GM21390 (cell line): ENCODE measurements at regions not wholly inside any gene's neighbourhood (a gene's known extent, or its start where the extent isn't known, plus 50 kb on each side); places are given as distances from the start of the nearest gene placed in this dataset.
"Not testable (repeated sequence)": the region's sequence is repeated elsewhere in the genome, so short reads cannot be mapped to it uniquely, and the experiment has no call there.

Source experiments
- ATAC-seq: cut with Tn5 transposase; IDR thresholded peaks from one replicate; pipeline ENCODE4 v1.9.1; 2021; ENCODE audit not compliant: unreplicated experiment

DNA sequence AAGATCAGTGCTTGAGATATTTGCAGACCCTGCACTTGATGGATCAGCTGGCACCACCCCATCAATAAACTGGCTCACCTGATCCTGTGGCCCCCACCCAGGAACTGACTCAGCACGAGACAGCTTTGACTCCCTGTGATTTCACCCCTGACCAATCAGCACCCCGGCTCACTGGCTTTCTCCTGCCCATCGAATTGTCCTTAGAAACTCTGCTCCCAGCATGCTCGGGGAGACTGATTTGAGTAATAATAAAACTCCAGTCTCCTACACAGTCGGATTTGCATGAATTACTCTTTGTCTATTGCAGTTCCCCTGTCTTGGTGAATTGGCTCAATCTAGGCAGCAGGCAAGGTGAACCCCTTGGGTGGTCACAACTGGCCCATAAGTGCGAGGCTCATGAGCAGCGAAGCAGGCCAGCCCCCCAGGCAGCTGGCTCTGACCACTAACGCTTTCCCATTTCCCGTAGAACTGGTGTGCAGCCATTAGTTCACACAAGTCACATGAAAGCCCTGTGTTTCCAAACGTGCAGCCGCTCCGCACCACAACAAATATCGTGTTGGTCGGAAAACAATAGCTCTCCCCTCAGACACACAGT, 79.6 kb downstream of the RSPH3 start:
- ATAC-seq = no peak

DNA sequence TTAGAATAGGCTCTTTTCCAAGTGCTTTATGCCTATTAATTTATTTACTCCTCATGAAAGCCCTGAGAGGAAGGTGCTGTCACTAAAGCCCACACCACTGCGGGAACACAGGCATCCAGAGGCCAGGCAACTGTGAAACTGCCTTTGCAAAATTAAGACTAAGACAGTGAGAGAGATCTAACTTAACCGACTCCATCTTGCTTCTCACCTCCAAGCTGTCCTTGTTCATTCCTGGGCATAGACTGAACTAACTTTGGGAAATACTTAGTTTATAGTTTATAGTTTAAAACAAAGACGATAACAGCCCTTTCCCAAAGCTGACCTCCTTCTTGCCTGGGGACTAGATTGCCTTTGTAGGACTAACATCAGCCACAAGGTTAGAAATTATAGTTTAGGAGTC, 80.1 kb downstream of the RSPH3 start:
- ATAC-seq = no peak

DNA sequence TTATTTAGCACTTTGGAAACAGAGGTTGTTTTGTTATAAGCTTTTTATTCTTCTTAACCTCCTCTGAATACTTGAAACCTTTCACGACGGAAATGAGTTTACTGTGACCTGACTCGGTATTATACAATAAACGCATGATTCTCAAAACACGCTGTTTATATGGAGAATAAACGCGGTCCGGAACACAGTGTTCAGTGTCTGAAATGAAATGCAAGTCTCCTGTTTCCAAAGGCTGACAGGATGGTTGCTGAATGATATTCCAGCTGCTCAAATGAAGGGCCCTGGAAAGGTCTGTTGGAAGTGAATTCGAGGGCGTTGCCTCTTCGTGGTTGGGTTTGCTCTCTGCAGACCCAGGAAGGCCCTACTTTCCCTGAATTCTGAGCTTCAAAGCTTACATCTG, 83.4 kb downstream of the RSPH3 start:
- ATAC-seq = no peak

DNA sequence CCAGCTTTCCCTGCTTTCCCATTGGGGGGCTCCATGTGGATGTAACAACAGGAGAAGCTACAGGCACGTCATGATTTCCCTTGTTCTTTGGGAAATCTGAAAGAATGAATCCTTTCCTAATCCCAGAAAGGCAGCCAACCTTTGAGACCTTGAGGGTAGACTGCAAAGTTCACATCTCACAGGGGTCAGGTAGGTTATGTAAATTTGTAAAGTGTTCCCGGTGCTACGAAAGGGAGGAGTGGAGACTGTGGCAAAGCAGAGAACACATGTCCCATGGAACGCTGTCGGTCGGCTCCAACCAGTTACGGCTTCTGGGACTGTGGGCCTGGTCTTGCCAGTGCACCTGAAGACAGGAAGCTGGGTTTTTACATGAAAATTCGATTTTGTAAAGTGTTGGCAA, 85.1 kb downstream of the RSPH3 start:
- no peak for ATAC-seq

DNA sequence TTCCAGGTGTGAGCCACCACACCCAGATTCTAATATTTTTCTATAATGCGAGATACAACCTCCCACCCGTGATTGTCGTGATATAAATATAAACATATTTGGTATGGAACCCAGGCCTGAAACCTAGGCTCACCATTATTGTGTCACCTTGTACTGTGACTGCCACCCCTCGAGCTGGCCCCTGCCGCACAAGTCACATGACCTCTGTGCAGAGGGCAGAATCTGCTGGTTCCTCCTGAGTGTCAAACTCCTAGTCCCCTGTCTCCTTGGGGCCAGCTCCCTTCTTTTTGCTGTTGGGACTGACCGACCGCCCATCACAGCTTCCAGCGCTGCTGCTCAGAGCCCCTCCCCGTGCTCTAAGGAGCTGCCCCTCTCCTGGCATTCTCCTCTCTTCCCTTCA, 86.4 kb downstream of the RSPH3 start:
- no peak for ATAC-seq

- ATAC-seq = no peak
These were observed 87.3 kb downstream of the RSPH3 start for GRCh38 chr6:158912655-158913054.

DNA sequence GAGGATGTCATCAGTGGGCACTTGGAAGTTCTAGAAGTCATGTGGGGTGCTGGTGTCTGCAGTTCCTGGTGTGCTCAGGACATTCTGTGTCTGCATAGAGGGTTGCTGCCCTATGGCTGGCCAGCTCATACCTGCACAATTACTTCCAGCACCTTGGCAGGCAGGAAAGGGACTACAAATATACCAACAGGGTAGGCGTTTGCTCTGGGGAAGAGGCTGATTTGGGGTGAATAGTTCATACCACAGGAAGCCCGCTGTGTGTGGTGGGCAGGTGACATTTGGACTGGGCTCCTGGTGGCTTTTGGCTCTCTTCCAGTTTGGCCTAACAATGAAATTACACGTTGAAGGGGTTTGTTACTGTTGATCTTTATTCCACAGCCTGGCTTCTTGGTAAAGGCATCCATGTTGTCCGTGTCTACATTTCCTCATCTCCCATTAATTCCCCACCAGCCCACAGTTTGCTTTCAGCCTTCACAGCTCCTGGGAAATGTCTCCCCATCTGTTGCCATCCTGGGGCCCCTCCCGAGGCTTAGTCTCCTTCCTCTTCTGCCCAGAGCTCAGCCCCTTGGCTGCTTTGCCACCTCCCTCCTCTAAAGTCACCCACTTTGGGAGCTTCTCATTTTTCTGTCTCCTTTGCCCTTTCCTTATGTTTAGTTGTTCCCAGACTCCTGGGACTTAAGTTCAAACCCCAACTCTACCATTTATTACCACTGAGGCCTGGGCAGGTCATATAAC, 88.1 kb downstream of the RSPH3 start:
- ATAC-seq = no peak

DNA sequence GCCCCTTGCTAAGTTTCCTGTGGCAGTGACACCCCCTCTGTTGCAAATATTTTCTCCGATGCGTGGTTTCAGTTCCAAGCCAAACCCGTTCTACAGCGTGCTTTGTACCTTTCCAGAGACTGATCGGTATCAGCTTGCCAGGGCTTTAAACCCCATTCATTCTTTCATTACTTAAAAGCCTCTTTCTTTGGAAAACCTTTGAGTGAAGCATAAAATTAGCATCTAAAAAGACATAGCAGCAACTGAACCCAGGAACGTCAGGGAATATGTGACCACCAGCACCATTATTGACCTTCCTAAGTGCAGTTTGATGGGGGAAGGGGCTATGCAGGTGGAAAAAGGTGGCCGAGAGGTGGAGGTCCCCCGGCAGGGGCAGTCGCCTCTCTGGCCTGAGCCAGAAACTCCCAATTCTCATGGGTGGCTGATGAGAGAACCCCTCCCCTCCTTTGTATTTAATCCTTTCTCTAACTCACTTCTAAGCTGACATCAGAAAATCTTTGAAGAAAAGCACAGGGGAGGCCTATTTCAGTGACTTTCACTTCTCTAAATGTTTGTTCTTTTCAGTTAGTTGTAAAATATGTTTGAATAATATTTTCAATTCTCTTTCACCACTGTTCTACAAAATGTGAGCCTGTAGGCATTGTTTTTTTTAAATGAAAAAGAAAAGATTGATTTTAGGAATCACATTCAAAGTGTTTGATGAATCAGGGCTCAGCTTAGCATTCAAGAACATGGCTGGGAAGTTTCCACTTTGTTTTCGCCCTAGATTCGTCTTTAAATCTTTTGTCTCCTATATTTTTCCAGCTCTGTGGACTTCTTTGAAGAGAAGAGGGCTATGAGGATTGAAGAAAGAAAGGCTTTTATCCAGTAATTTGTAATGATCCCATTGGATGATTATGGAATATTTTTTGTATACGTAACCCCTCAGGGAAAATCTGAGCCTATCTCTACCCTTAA, 89.2 kb downstream of the RSPH3 start:
- ATAC-seq = peak; percentile 77

GRCh38 chr6:158909938-158910337, 90.1 kb downstream of the RSPH3 start:
- ATAC-seq = no peak

DNA sequence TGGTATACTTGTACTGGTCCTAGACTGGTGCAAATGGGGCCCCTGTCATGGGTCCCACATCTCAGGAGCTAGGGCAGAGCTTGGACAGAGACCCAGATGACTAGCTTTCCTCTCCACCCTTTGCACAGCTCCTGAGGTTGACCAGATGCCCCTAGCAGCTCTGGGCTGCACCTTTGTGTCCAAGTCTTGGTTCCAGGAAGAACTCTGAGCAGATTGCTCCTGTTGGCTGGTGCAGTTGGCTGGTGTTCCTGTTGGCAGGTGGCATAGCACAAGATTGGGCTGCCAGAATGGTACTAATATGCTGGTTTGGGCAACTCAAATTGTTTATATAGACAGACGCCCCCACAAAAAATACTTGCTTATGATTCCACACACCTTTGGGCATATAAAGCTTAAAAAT, 89.4 kb upstream of the EZR start:
- ATAC-seq = no peak

DNA sequence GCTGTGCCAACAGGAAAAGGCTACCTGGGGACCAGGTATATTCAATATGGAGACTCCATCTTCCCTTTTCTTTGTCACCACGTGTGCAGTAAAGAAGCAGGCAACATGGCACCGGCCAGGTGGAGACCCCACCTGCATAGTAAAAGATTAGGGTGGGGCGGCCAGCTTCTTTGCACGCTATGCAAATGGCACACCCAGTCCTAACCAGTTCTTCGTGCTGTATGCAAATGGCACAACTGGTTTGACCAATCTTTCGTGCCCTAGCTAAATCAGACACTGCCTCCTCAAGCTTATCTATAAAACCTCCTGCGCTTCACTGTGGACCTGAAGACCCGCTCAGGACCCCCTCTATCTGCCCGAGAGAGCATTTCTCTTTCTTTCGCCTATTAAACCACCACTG, 88.8 kb upstream of the EZR start:
- ATAC-seq = no peak

DNA sequence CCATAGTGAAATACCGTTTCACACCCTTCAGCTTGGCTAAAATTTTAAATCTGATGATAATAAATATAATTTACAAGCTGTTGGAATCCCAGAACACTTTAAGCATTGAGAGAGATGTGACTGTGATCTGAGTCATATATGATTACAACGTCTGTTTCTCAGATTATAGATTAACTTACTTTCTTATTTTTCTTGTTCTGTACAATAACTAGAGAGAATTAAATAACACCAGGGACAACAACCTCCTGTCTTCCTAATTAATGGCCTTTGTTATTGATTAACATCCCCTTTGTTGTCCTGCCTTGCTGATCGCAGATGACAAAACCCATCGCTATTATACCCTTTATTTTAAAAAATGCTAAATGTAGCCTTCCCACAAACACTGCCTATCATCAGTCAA, 87.8 kb upstream of the EZR start:
- no peak for ATAC-seq

DNA sequence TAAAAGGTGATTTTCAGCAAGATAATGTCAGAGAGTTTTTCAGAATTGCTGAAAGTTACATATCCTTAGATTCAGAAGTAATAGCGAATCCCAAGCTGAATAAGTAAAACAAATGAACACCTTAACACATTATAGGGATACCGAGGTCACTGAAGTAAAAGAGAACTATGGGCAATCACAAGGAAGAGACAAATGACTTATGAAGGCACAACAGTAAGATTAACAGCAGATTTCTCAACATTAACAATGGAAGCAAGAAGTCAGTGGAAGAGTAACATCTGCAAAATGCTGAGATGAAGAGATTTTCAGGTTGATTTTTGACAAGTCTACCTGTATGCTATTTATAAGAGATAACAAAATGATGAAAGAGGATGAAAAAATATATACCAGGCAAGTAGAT, 86.1 kb upstream of the EZR start:
- no peak for ATAC-seq

DNA sequence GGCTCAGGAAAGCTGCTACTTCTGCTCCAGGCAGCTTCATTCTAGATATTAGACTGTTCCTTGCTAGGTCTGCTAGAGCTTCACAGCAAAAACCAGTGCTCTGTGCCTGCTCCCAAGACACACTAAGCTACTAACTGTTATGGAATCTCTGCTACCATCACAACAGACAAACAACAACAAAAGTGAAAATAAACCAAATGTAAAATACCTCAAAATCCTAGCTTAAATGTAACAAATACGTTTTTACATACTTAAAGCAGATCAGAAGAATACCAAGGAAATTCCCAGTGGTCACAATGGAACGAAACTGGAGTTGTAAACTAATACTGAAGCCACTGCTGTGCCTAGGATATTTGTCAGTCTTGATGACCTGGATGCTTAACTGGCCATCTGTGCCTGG, 84.6 kb upstream of the EZR start:
- ATAC-seq = no peak

- no peak for ATAC-seq
These were observed 81.6 kb upstream of the EZR start for GRCh38 chr6:158900663-158901312.

- ATAC-seq = no peak
These were observed 78.1 kb upstream of the EZR start for GRCh38 chr6:158897236-158897635.

GRCh38 chr6:158895661-158896060, 76.5 kb upstream of the EZR start:
- ATAC-seq = no peak

DNA sequence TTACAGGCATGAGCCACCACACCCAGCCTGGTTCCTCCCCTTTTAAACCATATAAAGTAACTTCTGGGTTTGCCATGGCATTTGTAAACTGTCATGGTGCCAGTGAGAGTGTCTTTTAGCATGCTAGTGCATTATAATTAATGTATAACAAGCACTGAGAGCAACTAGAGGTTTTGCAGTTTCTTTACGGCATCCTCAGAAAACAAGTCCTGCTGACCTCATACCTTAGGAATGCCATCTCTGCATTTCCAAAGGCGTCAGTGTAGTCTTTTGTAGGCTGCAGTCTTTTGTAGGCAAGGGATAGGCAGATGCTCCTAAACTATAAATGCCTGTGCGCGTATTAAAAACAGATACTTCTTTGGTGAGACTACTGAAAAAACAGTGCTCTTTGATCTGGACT, 75.0 kb upstream of the EZR start:
- ATAC-seq = no peak

DNA sequence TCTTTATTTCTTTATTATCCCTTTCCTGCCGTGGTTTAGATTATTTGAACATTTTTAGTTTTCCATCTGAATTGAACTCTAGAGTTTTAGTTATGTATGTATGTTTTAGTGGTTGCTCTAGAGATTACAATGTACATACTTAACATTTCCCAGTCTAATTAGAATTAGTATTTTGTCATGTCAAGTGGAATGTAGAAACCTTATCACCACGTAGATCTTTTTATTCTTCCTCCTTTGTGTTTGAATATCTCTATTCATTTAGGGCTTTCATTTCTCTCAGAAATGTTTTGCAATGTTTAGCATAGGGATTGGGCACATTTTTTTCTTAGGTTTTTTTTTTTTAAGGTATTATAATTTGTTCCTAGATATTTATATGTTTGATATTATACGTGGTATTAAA, 73.1 kb upstream of the EZR start:
- no peak for ATAC-seq

- ATAC-seq = not testable (repeated sequence)
These were observed 72.4 kb upstream of the EZR start for GRCh38 chr6:158891560-158891959.

GRCh38 chr6:158888171-158888570, 69.0 kb upstream of the EZR start:
- ATAC-seq = not testable (repeated sequence)
